ENCODE measurements at regions not wholly inside any gene's neighbourhood (a gene's known extent, or its start where the extent isn't known, plus 50 kb on each side); places are given as distances from the start of the nearest gene placed in this dataset.

- Histone ChIP-seq H3K4me3 (ENCODE audit: insufficient read depth in 1 of 2, low read depth in 1 of 2, low read length in 2 of 2) (no peak overlapping the region), H2AK5ac (ENCODE audit: low read length, severe bottlenecking) (no peak overlapping the region), H3K18ac (ENCODE audit: low read depth in 1 of 2, low read length in 2 of 2) (no peak overlapping the region), H2BK15ac (ENCODE audit: low read depth, poor library complexity, severe bottlenecking) (no peak overlapping the region), H3K36me3 (ENCODE audit: control insufficient read depth in 1 of 2, insufficient read depth in 2 of 2, low read depth in 1 of 2, low read length in 2 of 2) (no peaks in the 10 kb centered on the region), H3K4me2 (ENCODE audit: low read length, poor library complexity, severe bottlenecking) (no peak overlapping the region), H3K27me3 (ENCODE audit: control insufficient read depth in 1 of 2, insufficient read depth in 1 of 2, low read length in 2 of 2) (peaks cover 0 to 6% of the 10 kb centered on the region in 2 experiments), H4K8ac (ENCODE audit: low read length) (no peak overlapping the region), H3K79me1 (replicated peaks; ENCODE audit: low read length, poor library complexity, severe bottlenecking) (no peaks in the 10 kb centered on the region), H2BK120ac (ENCODE audit: low read depth, low read length) (no peak overlapping the region), H2BK12ac (ENCODE audit: low read length in 2 of 2) (no peak overlapping the region), H4K91ac (ENCODE audit: low read length) (no peak overlapping the region), H3K23ac (ENCODE audit: low read length in 2 of 2) (no peak overlapping the region), H3K27ac (ENCODE audit: low read length, poor library complexity, severe bottlenecking) (no peak overlapping the region), H2BK5ac (ENCODE audit: low read depth, low read length, poor library complexity, severe bottlenecking) (no peak overlapping the region), H2AFZ (ENCODE audit: low read depth, low read length) (no peak overlapping the region), H3K4ac (ENCODE audit: low read depth in 1 of 2, low read length in 2 of 2) (no peak overlapping the region), H3K9me3 (ENCODE audit: control insufficient read depth, low read length) (no peaks in the 10 kb centered on the region), H3K4me1 (ENCODE audit: control insufficient read depth, insufficient read depth, low read depth, low read length) (peaks cover 3% of the 10 kb centered on the region), H3K14ac (ENCODE audit: low read length in 2 of 2) (no peak overlapping the region), H3K9ac (ENCODE audit: low read length) (no peak overlapping the region)
- 89% methylated on average over 3 of the region's 3 CpGs for WGBS
- DNase-seq: no peak
Observed at GRCh38 chr10:6815346-6815745, 235.3 kb upstream of the PRKCQ start.

GRCh38 chr10:6813856-6814255 lies 233.8 kb upstream of the PRKCQ start:
- DNase-seq: no peak
- Histone ChIP-seq H3K14ac (ENCODE audit: low read length in 2 of 2) (no peak overlapping the region), H2BK120ac (ENCODE audit: low read depth, low read length) (no peak overlapping the region), H3K79me1 (replicated peaks; ENCODE audit: low read length, poor library complexity, severe bottlenecking) (no peaks in the 10 kb centered on the region), H3K4me3 (ENCODE audit: insufficient read depth in 1 of 2, low read depth in 1 of 2, low read length in 2 of 2) (no peak overlapping the region), H3K36me3 (ENCODE audit: control insufficient read depth in 1 of 2, insufficient read depth in 2 of 2, low read depth in 1 of 2, low read length in 2 of 2) (no peaks in the 10 kb centered on the region), H4K91ac (ENCODE audit: low read length) (no peak overlapping the region), H3K4me2 (ENCODE audit: low read length, poor library complexity, severe bottlenecking) (no peak overlapping the region), H2AK5ac (ENCODE audit: low read length, severe bottlenecking) (no peak overlapping the region), H3K4ac (ENCODE audit: low read depth in 1 of 2, low read length in 2 of 2) (no peak overlapping the region), H3K27ac (ENCODE audit: low read length, poor library complexity, severe bottlenecking) (peak overlapping the region; percentile 86), H3K18ac (ENCODE audit: low read depth in 1 of 2, low read length in 2 of 2) (no peak overlapping the region), H3K27me3 (ENCODE audit: control insufficient read depth in 1 of 2, insufficient read depth in 1 of 2, low read length in 2 of 2) (no peaks in the 10 kb centered on the region), H3K9ac (ENCODE audit: low read length) (no peak overlapping the region), H4K8ac (ENCODE audit: low read length) (no peak overlapping the region), H2BK5ac (ENCODE audit: low read depth, low read length, poor library complexity, severe bottlenecking) (no peak overlapping the region), H2BK12ac (ENCODE audit: low read length in 2 of 2) (no peak overlapping the region), H2BK15ac (ENCODE audit: low read depth, poor library complexity, severe bottlenecking) (no peak overlapping the region), H3K4me1 (ENCODE audit: control insufficient read depth, insufficient read depth, low read depth, low read length) (peaks cover 3% of the 10 kb centered on the region), H3K23ac (ENCODE audit: low read length in 2 of 2) (no peak overlapping the region), H3K9me3 (ENCODE audit: control insufficient read depth, low read length) (no peaks in the 10 kb centered on the region), H2AFZ (ENCODE audit: low read depth, low read length) (no peak overlapping the region)
- 33% methylated on average over 1 of the region's 2 CpGs for WGBS

GRCh38 chr10:6813306-6813705 lies 233.2 kb upstream of the PRKCQ start:
- H3K9me3 ChIP-seq (ENCODE audit: control insufficient read depth, low read length): no peaks in the 10 kb centered on the region
- H3K27me3 ChIP-seq (ENCODE audit: control insufficient read depth in 1 of 2, insufficient read depth in 1 of 2, low read length in 2 of 2): no peaks in the 10 kb centered on the region
- no peak overlapping the region for H2BK15ac ChIP-seq (ENCODE audit: low read depth, poor library complexity, severe bottlenecking)
- no peak overlapping the region for H2BK5ac ChIP-seq (ENCODE audit: low read depth, low read length, poor library complexity, severe bottlenecking)
- peaks cover 3% of the 10 kb centered on the region for H3K4me1 ChIP-seq (ENCODE audit: control insufficient read depth, insufficient read depth, low read depth, low read length)
- H3K27ac ChIP-seq (ENCODE audit: low read length, poor library complexity, severe bottlenecking): peak overlapping the region; percentile 86
- H2BK120ac ChIP-seq (ENCODE audit: low read depth, low read length): no peak overlapping the region
- H3K9ac ChIP-seq (ENCODE audit: low read length): no peak overlapping the region
- no peak overlapping the region for H3K4ac ChIP-seq (ENCODE audit: low read depth in 1 of 2, low read length in 2 of 2)
- no peak overlapping the region for H3K4me2 ChIP-seq (ENCODE audit: low read length, poor library complexity, severe bottlenecking)
- H3K18ac ChIP-seq (ENCODE audit: low read depth in 1 of 2, low read length in 2 of 2): no peak overlapping the region
- H3K4me3 ChIP-seq (ENCODE audit: insufficient read depth in 1 of 2, low read depth in 1 of 2, low read length in 2 of 2): no peak overlapping the region
- no peak overlapping the region for H3K23ac ChIP-seq (ENCODE audit: low read length in 2 of 2)
- H2AK5ac ChIP-seq (ENCODE audit: low read length, severe bottlenecking): no peak overlapping the region
- DNase-seq: no peak
- no peak overlapping the region for H4K91ac ChIP-seq (ENCODE audit: low read length)
- WGBS: 50% methylated on average over 2 of the region's 3 CpGs
- H2BK12ac ChIP-seq (ENCODE audit: low read length in 2 of 2): no peak overlapping the region
- H2AFZ ChIP-seq (ENCODE audit: low read depth, low read length): no peak overlapping the region
- no peak overlapping the region for H3K14ac ChIP-seq (ENCODE audit: low read length in 2 of 2)
- H3K79me1 ChIP-seq (replicated peaks; ENCODE audit: low read length, poor library complexity, severe bottlenecking): no peaks in the 10 kb centered on the region
- no peak overlapping the region for H4K8ac ChIP-seq (ENCODE audit: low read length)
- H3K36me3 ChIP-seq (ENCODE audit: control insufficient read depth in 1 of 2, insufficient read depth in 2 of 2, low read depth in 1 of 2, low read length in 2 of 2): no peaks in the 10 kb centered on the region

GRCh38 chr10:6811153-6811552 lies 231.1 kb upstream of the PRKCQ start:
- Histone ChIP-seq H3K4me3 (ENCODE audit: insufficient read depth in 1 of 2, low read depth in 1 of 2, low read length in 2 of 2) (no peak overlapping the region), H2BK120ac (ENCODE audit: low read depth, low read length) (no peak overlapping the region), H3K23ac (ENCODE audit: low read length in 2 of 2) (no peak overlapping the region), H3K9ac (ENCODE audit: low read length) (no peak overlapping the region), H2AK5ac (ENCODE audit: low read length, severe bottlenecking) (no peak overlapping the region), H2AFZ (ENCODE audit: low read depth, low read length) (no peak overlapping the region), H3K36me3 (ENCODE audit: control insufficient read depth in 1 of 2, insufficient read depth in 2 of 2, low read depth in 1 of 2, low read length in 2 of 2) (no peaks in the 10 kb centered on the region), H2BK15ac (ENCODE audit: low read depth, poor library complexity, severe bottlenecking) (no peak overlapping the region), H3K9me3 (ENCODE audit: control insufficient read depth, low read length) (no peaks in the 10 kb centered on the region), H3K79me1 (replicated peaks; ENCODE audit: low read length, poor library complexity, severe bottlenecking) (no peaks in the 10 kb centered on the region), H3K14ac (ENCODE audit: low read length in 2 of 2) (no peak overlapping the region), H3K27me3 (ENCODE audit: control insufficient read depth in 1 of 2, insufficient read depth in 1 of 2, low read length in 2 of 2) (no peaks in the 10 kb centered on the region), H3K4ac (ENCODE audit: low read depth in 1 of 2, low read length in 2 of 2) (no peak overlapping the region), H3K4me2 (ENCODE audit: low read length, poor library complexity, severe bottlenecking) (no peak overlapping the region), H2BK12ac (ENCODE audit: low read length in 2 of 2) (no peak overlapping the region), H3K27ac (ENCODE audit: low read length, poor library complexity, severe bottlenecking) (no peak overlapping the region), H2BK5ac (ENCODE audit: low read depth, low read length, poor library complexity, severe bottlenecking) (no peak overlapping the region), H3K4me1 (ENCODE audit: control insufficient read depth, insufficient read depth, low read depth, low read length) (peaks cover 3% of the 10 kb centered on the region), H4K91ac (ENCODE audit: low read length) (no peak overlapping the region), H3K18ac (ENCODE audit: low read depth in 1 of 2, low read length in 2 of 2) (no peak overlapping the region), H4K8ac (ENCODE audit: low read length) (no peak overlapping the region)
- 85% methylated on average over 3 of the region's 3 CpGs for WGBS
- DNase-seq: no peak

Measured in mesenchymal stem cell (in vitro differentiated cells and primary cell).